GM12878 (cell line): ENCODE measurements at regions not wholly inside any gene's neighbourhood (a gene's known extent, or its start where the extent isn't known, plus 50 kb on each side); places are given as distances from the start of the nearest gene placed in this dataset.

Experiments used
- ATAC-seq: fragments of 200-7000 bp; cut with Tn5 transposase; 3 replicates; pipeline ENCODE4 v1.9.1; 2020; ENCODE audit warnings: mild to moderate bottlenecking, moderate library complexity
- BruUV-seq: library from RNA; stranded (reverse); fragments of 400-500 nt; replicated peaks from 2 replicates; lab custom pipeline; 2021; lab: Mats Ljungman, UMichigan
- CTCF ChIA-PET: fragments of 300-600 bp; sonication (Branson Sonifier 250); formaldehyde crosslinking; extraction: SDS; loops from one replicate; lab custom pipeline; 2021; ENCODE audit warnings: inconsistent platforms; lab: Yijun Ruan, JAX
- POLR2A ChIA-PET: fragments of 350-600 bp; formaldehyde crosslinking; extraction: SDS; loops from one replicate; lab custom pipeline; 2021; ENCODE audit warnings: inconsistent platforms; lab: Charles Lee
- RAD21 ChIA-PET: fragments of 300-600 bp; sonication (Branson Sonifier 250); formaldehyde crosslinking; loops from one replicate; lab custom pipeline; 2023; ENCODE audit warnings: antibody characterized with exemption; ENCODE audit not compliant: unreplicated experiment; lab: Charles Lee
- SMC1A ChIA-PET: fragments of 300-600 bp; sonication (Branson Sonifier 250); formaldehyde crosslinking; loops from one replicate; lab custom pipeline; 2023; ENCODE audit not compliant: unreplicated experiment, uncharacterized antibody; lab: Charles Lee
- DNase-seq: peaks from one replicate; pipeline ENCODE4 v3.0.0-alpha.2; 2011; ENCODE audit warnings: low read depth, low spot score
- FAIRE-seq: peaks from 3 replicates; lab custom pipeline; 2011; peaks lifted over from hg19 to GRCh38; lab: Jason Lieb, UNC
- H2AFZ ChIP-seq: 2 replicates; pipeline ENCODE4 v1.6.0; 2011; ENCODE audit warnings: low read depth, low read length, control low read depth; ENCODE audit not compliant: control insufficient read depth
- H3K27ac ChIP-seq: 2 replicates; pipeline ENCODE4 v1.5.1; 2011; ENCODE audit warnings: control low read depth; ENCODE audit not compliant: control insufficient read depth, insufficient read depth
- H3K27me3 ChIP-seq, 2 experiments: replicated peaks in 1 of 2; 2 replicates each; pipeline versions ENCODE4 v1.6.0 to v1.6.1; 2011; ENCODE audit warnings: low read length in 1 of 2; ENCODE audit not compliant: control insufficient read depth in 2 of 2, insufficient read depth in 2 of 2
- H3K36me3 ChIP-seq, 2 experiments: 2 replicates each; pipeline ENCODE4 v1.5.1; 2011; ENCODE audit warnings: low read length in 1 of 2; ENCODE audit not compliant: control insufficient read depth in 2 of 2, insufficient read depth in 2 of 2
- H3K4me1 ChIP-seq: 2 replicates; pipeline ENCODE4 v1.6.1; 2011; ENCODE audit warnings: mild to moderate bottlenecking, low read length, moderate library complexity, mixed read lengths; ENCODE audit not compliant: control insufficient read depth, insufficient read depth
- H3K4me2 ChIP-seq: 2 replicates; pipeline ENCODE4 v1.6.0; 2011; ENCODE audit warnings: control low read depth; ENCODE audit not compliant: control insufficient read depth, insufficient read depth
- H3K4me3 ChIP-seq: fragments of 200-600 bp; sonication (generic); 2 replicates; pipeline ENCODE4 v1.5.1; 2016
- H3K79me2 ChIP-seq: 2 replicates; pipeline ENCODE4 v1.6.0; 2011; ENCODE audit warnings: low read length; ENCODE audit not compliant: control insufficient read depth, insufficient read depth
- H3K9ac ChIP-seq: 2 replicates; pipeline ENCODE4 v1.8.0; 2011; ENCODE audit warnings: low read length, control low read depth, mixed read lengths; ENCODE audit not compliant: control insufficient read depth, insufficient read depth
- H3K9me3 ChIP-seq: replicated peaks from 3 replicates; pipeline ENCODE4 v1.5.1; 2011; ENCODE audit warnings: mild to moderate bottlenecking, low read length; ENCODE audit not compliant: control insufficient read depth, insufficient read depth
- H4K20me1 ChIP-seq: 2 replicates; pipeline ENCODE4 v1.6.0; 2011; ENCODE audit not compliant: control insufficient read depth, insufficient read depth
- E4F1 ChIP-seq: fragments of 450-650 bp; IDR thresholded peaks from 2 replicates; pipeline ENCODE4 v1.6.1; 2018; ENCODE audit warnings: borderline replicate concordance, mild to moderate bottlenecking; ENCODE audit not compliant: partially characterized antibody
- ETV6 ChIP-seq, 2 experiments: fragments of 450-650 bp in 1 of 2; IDR thresholded peaks in 1 of 2; conservative IDR thresholded peaks in 1 of 2; 2 replicates each; pipeline ENCODE4 v1.6.1; 2014; ENCODE audit warnings: antibody characterized with exemption in 1 of 2, borderline replicate concordance in 1 of 2, low read depth in 1 of 2, mild to moderate bottlenecking in 1 of 2, moderate library complexity in 1 of 2
- GATAD2B ChIP-seq: fragments of 450-650 bp; conservative IDR thresholded peaks from 2 replicates; pipeline ENCODE4 v1.6.1; 2017; ENCODE audit warnings: low read depth, mild to moderate bottlenecking, moderate library complexity
- JUNB ChIP-seq: IDR thresholded peaks from 2 replicates; pipeline ENCODE4 v1.6.1; 2016; ENCODE audit warnings: antibody characterized with exemption, mild to moderate bottlenecking
- PRDM15 ChIP-seq: fragments of 450-650 bp; formaldehyde crosslinking; IDR thresholded peaks from 2 replicates; pipeline ENCODE4 v1.4.0; 2020; ENCODE audit warnings: mild to moderate bottlenecking, moderate library complexity
- SMAD1 ChIP-seq: fragments of 450-650 bp; IDR thresholded peaks from 2 replicates; pipeline ENCODE4 v1.6.1; 2018; ENCODE audit warnings: mild to moderate bottlenecking, low read depth; ENCODE audit not compliant: partially characterized antibody
- WGBS: methylation state at CpG from one replicate; pipeline ENCODE4 v1.1.6; 2016; ENCODE audit warnings: low lambda C conversion rate; ENCODE audit not compliant: insufficient replicate concordance, insufficient coverage; ENCODE audit errors: missing lambda C conversion rate; 5-methylcytosine and 5-hydroxymethylcytosine counted together
- in situ Hi-C: fragments of 300-500 bp; cut with MboI; formaldehyde crosslinking; loops from 9 replicates; pipeline ENCODE4 v1.14.3; 2018; ENCODE audit warnings: mixed read lengths
- intact Hi-C: fragments of 100-400 bp; cut with micrococcal nuclease; formaldehyde crosslinking; loops from one replicate; pipeline ENCODE4 v1.14.2; 2022; ENCODE audit not compliant: unreplicated experiment
- TF ChIP-seq, protein P1 (sequence below): fragments of 450-650 bp; IDR thresholded peaks from 2 replicates; pipeline ENCODE4 v1.6.1; 2016; ENCODE audit warnings: mild to moderate bottlenecking, moderate library complexity, borderline replicate concordance
- TF ChIP-seq, protein P2 (sequence below), 3 experiments: IDR thresholded peaks in 2 of 3; conservative IDR thresholded peaks in 1 of 3; 2 replicates each; pipeline ENCODE4 v1.5.1; 2011; ENCODE audit warnings: low read depth in 3 of 3, low read length in 3 of 3, mild to moderate bottlenecking in 3 of 3, control low read depth in 2 of 3, moderate library complexity in 2 of 3, inconsistent platforms in 1 of 3, mixed read lengths in 1 of 3; ENCODE audit not compliant: control insufficient read depth in 2 of 3, insufficient read depth in 1 of 3; ENCODE audit errors: extremely low read depth in 1 of 3

DNA sequence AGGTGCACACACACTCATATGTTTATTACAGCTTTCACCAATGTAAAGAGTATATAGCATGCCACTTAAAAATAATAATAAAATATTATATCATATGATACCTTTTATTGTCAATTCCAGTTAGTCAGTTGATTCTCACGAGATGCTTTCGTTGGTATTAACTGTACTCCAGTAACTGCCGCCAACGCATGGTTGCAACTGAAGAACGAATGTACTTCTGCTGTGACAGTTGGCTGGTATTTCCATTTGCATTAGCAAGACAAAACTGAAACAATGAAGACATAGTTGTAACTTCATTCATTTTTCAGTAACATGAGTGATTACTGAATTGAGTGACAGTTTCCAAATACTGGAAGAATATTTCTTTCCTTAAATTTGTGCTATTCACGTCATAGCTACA is 70.5 kb upstream of the PRKCQ start (continued):
- TF ChIP-seq PRDM15 (CRISPR knock-in tag): no peak
- no peak for TF ChIP-seq SMAD1
- TF ChIP-seq ETV6 (conservative IDR thresholded peaks at IDR 0.05 in 1 of 2, IDR thresholded peaks at IDR 0.05 in 1 of 2; ENCODE audit: borderline replicate concordance in 1 of 2, low read depth in 1 of 2): no peak

DNA sequence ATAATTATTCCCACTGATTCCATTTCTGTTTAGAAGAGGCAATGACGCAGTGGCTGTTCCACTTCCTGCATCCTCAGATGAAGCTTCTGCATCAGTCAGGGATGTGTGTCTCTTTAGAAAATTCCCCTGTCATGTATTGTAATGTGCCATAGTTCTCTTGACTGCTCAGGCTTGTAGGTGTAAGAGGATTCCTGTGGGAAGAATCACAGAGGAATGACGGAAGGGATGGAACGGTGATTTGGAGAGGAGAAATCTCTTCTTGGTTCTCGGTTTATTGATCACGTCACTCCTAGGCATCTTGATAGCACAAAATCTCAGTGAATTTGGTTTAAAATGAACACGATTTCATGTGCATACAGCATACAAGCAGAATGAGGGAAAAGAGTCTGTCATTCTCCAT is 69.8 kb upstream of the PRKCQ start:
- ATAC-seq: no peak
- no peaks in the 10 kb centered on the region for H3K9me3 ChIP-seq
- in situ Hi-C loops (loop anchor here (25.0 kb wide), 1 partner anchor 762 kb away; the partner anchor contains the start of gene SFMBT2), intact Hi-C loops (loop anchor here (2.0 kb wide), 1 partner anchor 19 kb away; no protein-coding TSS in a partner anchor)
- no peaks in the 10 kb centered on the region for H3K79me2 ChIP-seq
- BruUV-seq: no TSS peak
- H3K27ac ChIP-seq: no peak overlapping the region
- no peaks in the 10 kb centered on the region for H4K20me1 ChIP-seq
- no peaks in the 10 kb centered on the region for H3K4me1 ChIP-seq
- no peak overlapping the region for H3K9ac ChIP-seq
- ChIA-PET RAD21 (interaction anchor here (1.1 kb wide), 1 partner anchor 10 kb away, joined by 3 read pairs; no protein-coding TSS in a partner anchor), CTCF (interaction anchor here (1.2 to 2.5 kb wide), 3 partner anchors 10 to 233 kb away, joined by 3 to 8 read pairs (median 6); no protein-coding TSS in a partner anchor), POLR2A (no interaction called here), SMC1A (no interaction called here)
- no peak for FAIRE-seq
- no peaks in the 10 kb centered on the region; a peak in 2 of 4 replicates for H3K27me3 ChIP-seq
- no peak for DNase-seq
- no peaks in the 10 kb centered on the region for H3K36me3 ChIP-seq
- H3K4me2 ChIP-seq: no peak overlapping the region
- H3K4me3 ChIP-seq: no peak overlapping the region
- H2AFZ ChIP-seq: no peak overlapping the region
- 25% methylated on average over 6 of the region's 6 CpGs for WGBS
- TF ChIP-seq JUNB: no peak
- TF ChIP-seq, protein P1, sequence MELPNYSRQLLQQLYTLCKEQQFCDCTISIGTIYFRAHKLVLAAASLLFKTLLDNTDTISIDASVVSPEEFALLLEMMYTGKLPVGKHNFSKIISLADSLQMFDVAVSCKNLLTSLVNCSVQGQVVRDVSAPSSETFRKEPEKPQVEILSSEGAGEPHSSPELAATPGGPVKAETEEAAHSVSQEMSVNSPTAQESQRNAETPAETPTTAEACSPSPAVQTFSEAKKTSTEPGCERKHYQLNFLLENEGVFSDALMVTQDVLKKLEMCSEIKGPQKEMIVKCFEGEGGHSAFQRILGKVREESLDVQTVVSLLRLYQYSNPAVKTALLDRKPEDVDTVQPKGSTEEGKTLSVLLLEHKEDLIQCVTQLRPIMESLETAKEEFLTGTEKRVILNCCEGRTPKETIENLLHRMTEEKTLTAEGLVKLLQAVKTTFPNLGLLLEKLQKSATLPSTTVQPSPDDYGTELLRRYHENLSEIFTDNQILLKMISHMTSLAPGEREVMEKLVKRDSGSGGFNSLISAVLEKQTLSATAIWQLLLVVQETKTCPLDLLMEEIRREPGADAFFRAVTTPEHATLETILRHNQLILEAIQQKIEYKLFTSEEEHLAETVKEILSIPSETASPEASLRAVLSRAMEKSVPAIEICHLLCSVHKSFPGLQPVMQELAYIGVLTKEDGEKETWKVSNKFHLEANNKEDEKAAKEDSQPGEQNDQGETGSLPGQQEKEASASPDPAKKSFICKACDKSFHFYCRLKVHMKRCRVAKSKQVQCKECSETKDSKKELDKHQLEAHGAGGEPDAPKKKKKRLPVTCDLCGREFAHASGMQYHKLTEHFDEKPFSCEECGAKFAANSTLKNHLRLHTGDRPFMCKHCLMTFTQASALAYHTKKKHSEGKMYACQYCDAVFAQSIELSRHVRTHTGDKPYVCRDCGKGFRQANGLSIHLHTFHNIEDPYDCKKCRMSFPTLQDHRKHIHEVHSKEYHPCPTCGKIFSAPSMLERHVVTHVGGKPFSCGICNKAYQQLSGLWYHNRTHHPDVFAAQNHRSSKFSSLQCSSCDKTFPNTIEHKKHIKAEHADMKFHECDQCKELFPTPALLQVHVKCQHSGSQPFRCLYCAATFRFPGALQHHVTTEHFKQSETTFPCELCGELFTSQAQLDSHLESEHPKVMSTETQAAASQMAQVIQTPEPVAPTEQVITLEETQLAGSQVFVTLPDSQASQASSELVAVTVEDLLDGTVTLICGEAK: no peak
- TF ChIP-seq GATAD2B: no peak
- no peak for TF ChIP-seq E4F1
- TF ChIP-seq, protein P2, sequence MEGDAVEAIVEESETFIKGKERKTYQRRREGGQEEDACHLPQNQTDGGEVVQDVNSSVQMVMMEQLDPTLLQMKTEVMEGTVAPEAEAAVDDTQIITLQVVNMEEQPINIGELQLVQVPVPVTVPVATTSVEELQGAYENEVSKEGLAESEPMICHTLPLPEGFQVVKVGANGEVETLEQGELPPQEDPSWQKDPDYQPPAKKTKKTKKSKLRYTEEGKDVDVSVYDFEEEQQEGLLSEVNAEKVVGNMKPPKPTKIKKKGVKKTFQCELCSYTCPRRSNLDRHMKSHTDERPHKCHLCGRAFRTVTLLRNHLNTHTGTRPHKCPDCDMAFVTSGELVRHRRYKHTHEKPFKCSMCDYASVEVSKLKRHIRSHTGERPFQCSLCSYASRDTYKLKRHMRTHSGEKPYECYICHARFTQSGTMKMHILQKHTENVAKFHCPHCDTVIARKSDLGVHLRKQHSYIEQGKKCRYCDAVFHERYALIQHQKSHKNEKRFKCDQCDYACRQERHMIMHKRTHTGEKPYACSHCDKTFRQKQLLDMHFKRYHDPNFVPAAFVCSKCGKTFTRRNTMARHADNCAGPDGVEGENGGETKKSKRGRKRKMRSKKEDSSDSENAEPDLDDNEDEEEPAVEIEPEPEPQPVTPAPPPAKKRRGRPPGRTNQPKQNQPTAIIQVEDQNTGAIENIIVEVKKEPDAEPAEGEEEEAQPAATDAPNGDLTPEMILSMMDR (IDR thresholded peaks at IDR 0.05 in 2 of 3, conservative IDR thresholded peaks at IDR 0.05 in 1 of 3; ENCODE audit: control insufficient read depth in 2 of 3, extremely low read depth in 1 of 3, insufficient read depth in 1 of 3, low read depth in 3 of 3, low read length in 3 of 3): no peak
